ENCODE measurements at regions not wholly inside any gene's neighbourhood (a gene's known extent, or its start where the extent isn't known, plus 50 kb on each side); places are given as distances from the start of the nearest gene placed in this dataset.

- no peak for TF ChIP-seq ZNF10 (tag by site-specific recombination; IDR thresholded peaks at IDR 0.05)
- no peak for TF ChIP-seq ELK4 (IDR thresholded peaks at IDR 0.05; ENCODE audit: borderline replicate concordance, low read depth, low read length)
- TF ChIP-seq ZNF561 (tag by site-specific recombination; IDR thresholded peaks at IDR 0.05; ENCODE audit: borderline replicate concordance): no peak
- no peak for TF ChIP-seq ZNF677 (tag by site-specific recombination; IDR thresholded peaks at IDR 0.05)
- no peak for TF ChIP-seq ZFP69B (tag by site-specific recombination; IDR thresholded peaks at IDR 0.05)
Observed at GRCh38 chr4:188433741-188434315, 294.6 kb downstream of the TRIML1 start (continued).

- TF ChIP-seq ZNF654 (tag by site-specific recombination; IDR thresholded peaks at IDR 0.05; ENCODE audit: low read depth) (no peak), ZNF248 (tag by site-specific recombination; IDR thresholded peaks at IDR 0.05) (no peak), ZNF544 (tag by site-specific recombination; IDR thresholded peaks at IDR 0.05) (no peak), ZSCAN5A (tag by site-specific recombination; IDR thresholded peaks at IDR 0.05) (no peak), ZNF510 (tag by site-specific recombination; IDR thresholded peaks at IDR 0.05; ENCODE audit: insufficient replicate concordance) (no peak), OVOL3 (tag by site-specific recombination; IDR thresholded peaks at IDR 0.05) (no peak), ZSCAN30 (tag by site-specific recombination; IDR thresholded peaks at IDR 0.05) (no peak), ZNF571 (tag by site-specific recombination; IDR thresholded peaks at IDR 0.05) (no peak), ZNF311 (tag by site-specific recombination; IDR thresholded peaks at IDR 0.05; ENCODE audit: borderline replicate concordance) (no peak), ZNF10 (tag by site-specific recombination; IDR thresholded peaks at IDR 0.05) (no peak), ZNF404 (tag by site-specific recombination; IDR thresholded peaks at IDR 0.05) (no peak), SCRT2 (tag by site-specific recombination; IDR thresholded peaks at IDR 0.05) (no peak), ZNF518A (tag by site-specific recombination; conservative IDR thresholded peaks at IDR 0.05; ENCODE audit: low read depth) (no peak), ZBTB1 (tag by site-specific recombination; IDR thresholded peaks at IDR 0.05) (no peak), ZNF426 (tag by site-specific recombination; IDR thresholded peaks at IDR 0.05) (no peak), ZNF530 (tag by site-specific recombination; IDR thresholded peaks at IDR 0.05; ENCODE audit: low read depth) (no peak), SALL2 (tag by site-specific recombination; IDR thresholded peaks at IDR 0.05; ENCODE audit: borderline replicate concordance) (no peak), ZNF792 (tag by site-specific recombination; IDR thresholded peaks at IDR 0.05) (no peak), KLF7 (tag by site-specific recombination; IDR thresholded peaks at IDR 0.05; ENCODE audit: borderline replicate concordance) (no peak)
- H3K4me1 ChIP-seq (ENCODE audit: control insufficient read depth, insufficient read depth, low read length): no peaks in the 10 kb centered on the region
- no peak overlapping the region for H3K27ac ChIP-seq (ENCODE audit: extremely low read depth, low read depth, low read length)
- H3K9me3 ChIP-seq (ENCODE audit: control insufficient read depth, insufficient read depth, low read depth, low read length): no peaks in the 10 kb centered on the region
- H3K36me3 ChIP-seq (ENCODE audit: control insufficient read depth in 2 of 2, insufficient read depth in 1 of 2, low read length in 2 of 2): no peaks in the 10 kb centered on the region
- no peak overlapping the region for H3K4me3 ChIP-seq (ENCODE audit: low read depth, low read length)
- ChIA-PET POLR2A (no interaction called here), CTCF (no interaction called here)
Observed at GRCh38 chr4:188434643-188435042, 295.4 kb downstream of the TRIML1 start.
